ENCODE measurements at regions not wholly inside any gene's neighbourhood (a gene's known extent, or its start where the extent isn't known, plus 50 kb on each side); places are given as distances from the start of the nearest gene placed in this dataset.

GRCh38 chr2:217713395-217714286, 289.2 kb downstream of the TNS1 start (continued):
- TF ChIP-seq, protein P1, sequence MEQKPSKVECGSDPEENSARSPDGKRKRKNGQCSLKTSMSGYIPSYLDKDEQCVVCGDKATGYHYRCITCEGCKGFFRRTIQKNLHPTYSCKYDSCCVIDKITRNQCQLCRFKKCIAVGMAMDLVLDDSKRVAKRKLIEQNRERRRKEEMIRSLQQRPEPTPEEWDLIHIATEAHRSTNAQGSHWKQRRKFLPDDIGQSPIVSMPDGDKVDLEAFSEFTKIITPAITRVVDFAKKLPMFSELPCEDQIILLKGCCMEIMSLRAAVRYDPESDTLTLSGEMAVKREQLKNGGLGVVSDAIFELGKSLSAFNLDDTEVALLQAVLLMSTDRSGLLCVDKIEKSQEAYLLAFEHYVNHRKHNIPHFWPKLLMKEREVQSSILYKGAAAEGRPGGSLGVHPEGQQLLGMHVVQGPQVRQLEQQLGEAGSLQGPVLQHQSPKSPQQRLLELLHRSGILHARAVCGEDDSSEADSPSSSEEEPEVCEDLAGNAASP (CRISPR knock-in tag; IDR thresholded peaks at IDR 0.05; ENCODE audit: borderline replicate concordance) = 0 out of 2 replicates have a peak, but pooled peaks have one; percentile 34
- TF ChIP-seq ZNF317 (CRISPR knock-in tag; IDR thresholded peaks at IDR 0.05) (no peak), KMT2A (CRISPR knock-in tag; IDR thresholded peaks at IDR 0.05) (no peak), KLF11 (CRISPR knock-in tag; IDR thresholded peaks at IDR 0.05) (no peak), YEATS2 (CRISPR knock-in tag; IDR thresholded peaks at IDR 0.05; ENCODE audit: borderline replicate concordance) (no peak), FOXP1 (IDR thresholded peaks at IDR 0.05) (no peak), FOXP1 (CRISPR knock-in tag; IDR thresholded peaks at IDR 0.05) (no peak), TBP (CRISPR knock-in tag; IDR thresholded peaks at IDR 0.05) (no peak), ZBTB43 (CRISPR knock-in tag; conservative IDR thresholded peaks at IDR 0.05) (no peak), JUN (CRISPR knock-in tag; IDR thresholded peaks at IDR 0.05) (no peak), TCF12 (IDR thresholded peaks at IDR 0.05) (no peak), TCF12 (CRISPR knock-in tag; IDR thresholded peaks at IDR 0.05) (no peak), HMGA1 (CRISPR knock-in tag; conservative IDR thresholded peaks at IDR 0.05) (no peak), ZXDC (CRISPR knock-in tag; IDR thresholded peaks at IDR 0.05) (no peak), MEF2D (CRISPR knock-in tag; IDR thresholded peaks at IDR 0.05) (no peak), CENPX (CRISPR knock-in tag; IDR thresholded peaks at IDR 0.05) (no peak), SETDB1 (CRISPR knock-in tag; IDR thresholded peaks at IDR 0.05; ENCODE audit: borderline replicate concordance) (no peak), ZNF253 (CRISPR knock-in tag; IDR thresholded peaks at IDR 0.05; ENCODE audit: borderline replicate concordance) (no peak), REPIN1 (CRISPR knock-in tag; IDR thresholded peaks at IDR 0.05; ENCODE audit: borderline replicate concordance, low read depth) (no peak)
- TF ChIP-seq, protein P2, sequence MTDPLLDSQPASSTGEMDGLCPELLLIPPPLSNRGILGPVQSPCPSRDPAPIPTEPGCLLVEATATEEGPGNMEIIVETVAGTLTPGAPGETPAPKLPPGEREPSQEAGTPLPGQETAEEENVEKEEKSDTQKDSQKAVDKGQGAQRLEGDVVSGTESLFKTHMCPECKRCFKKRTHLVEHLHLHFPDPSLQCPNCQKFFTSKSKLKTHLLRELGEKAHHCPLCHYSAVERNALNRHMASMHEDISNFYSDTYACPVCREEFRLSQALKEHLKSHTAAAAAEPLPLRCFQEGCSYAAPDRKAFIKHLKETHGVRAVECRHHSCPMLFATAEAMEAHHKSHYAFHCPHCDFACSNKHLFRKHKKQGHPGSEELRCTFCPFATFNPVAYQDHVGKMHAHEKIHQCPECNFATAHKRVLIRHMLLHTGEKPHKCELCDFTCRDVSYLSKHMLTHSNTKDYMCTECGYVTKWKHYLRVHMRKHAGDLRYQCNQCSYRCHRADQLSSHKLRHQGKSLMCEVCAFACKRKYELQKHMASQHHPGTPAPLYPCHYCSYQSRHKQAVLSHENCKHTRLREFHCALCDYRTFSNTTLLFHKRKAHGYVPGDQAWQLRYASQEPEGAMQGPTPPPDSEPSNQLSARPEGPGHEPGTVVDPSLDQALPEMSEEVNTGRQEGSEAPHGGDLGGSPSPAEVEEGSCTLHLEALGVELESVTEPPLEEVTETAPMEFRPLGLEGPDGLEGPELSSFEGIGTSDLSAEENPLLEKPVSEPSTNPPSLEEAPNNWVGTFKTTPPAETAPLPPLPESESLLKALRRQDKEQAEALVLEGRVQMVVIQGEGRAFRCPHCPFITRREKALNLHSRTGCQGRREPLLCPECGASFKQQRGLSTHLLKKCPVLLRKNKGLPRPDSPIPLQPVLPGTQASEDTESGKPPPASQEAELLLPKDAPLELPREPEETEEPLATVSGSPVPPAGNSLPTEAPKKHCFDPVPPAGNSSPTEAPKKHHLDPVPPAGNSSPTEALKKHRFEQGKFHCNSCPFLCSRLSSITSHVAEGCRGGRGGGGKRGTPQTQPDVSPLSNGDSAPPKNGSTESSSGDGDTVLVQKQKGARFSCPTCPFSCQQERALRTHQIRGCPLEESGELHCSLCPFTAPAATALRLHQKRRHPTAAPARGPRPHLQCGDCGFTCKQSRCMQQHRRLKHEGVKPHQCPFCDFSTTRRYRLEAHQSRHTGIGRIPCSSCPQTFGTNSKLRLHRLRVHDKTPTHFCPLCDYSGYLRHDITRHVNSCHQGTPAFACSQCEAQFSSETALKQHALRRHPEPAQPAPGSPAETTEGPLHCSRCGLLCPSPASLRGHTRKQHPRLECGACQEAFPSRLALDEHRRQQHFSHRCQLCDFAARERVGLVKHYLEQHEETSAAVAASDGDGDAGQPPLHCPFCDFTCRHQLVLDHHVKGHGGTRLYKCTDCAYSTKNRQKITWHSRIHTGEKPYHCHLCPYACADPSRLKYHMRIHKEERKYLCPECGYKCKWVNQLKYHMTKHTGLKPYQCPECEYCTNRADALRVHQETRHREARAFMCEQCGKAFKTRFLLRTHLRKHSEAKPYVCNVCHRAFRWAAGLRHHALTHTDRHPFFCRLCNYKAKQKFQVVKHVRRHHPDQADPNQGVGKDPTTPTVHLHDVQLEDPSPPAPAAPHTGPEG (CRISPR knock-in tag; IDR thresholded peaks at IDR 0.05) = peak; percentile 29; the same call in 1 of the 2 replicates
